H9 (cell line): ENCODE measurements at regions not wholly inside any gene's neighbourhood (a gene's known extent, or its start where the extent isn't known, plus 50 kb on each side); places are given as distances from the start of the nearest gene placed in this dataset.

Source experiments
- DNase-seq: peaks from one replicate; pipeline ENCODE4 v3.0.0-alpha.2; 2017
- H2AFZ ChIP-seq: one replicate; pipeline ENCODE4 v1.6.1; 2013; ENCODE audit warnings: mild to moderate bottlenecking, low read length, control low read depth, moderate library complexity
- H2AK5ac ChIP-seq: 2 replicates; pipeline ENCODE4 v1.6.1; 2013; ENCODE audit warnings: low read length, control low read depth, mixed read lengths; ENCODE audit not compliant: insufficient read length
- H2BK120ac ChIP-seq: one replicate; pipeline ENCODE4 v1.6.1; 2013; ENCODE audit warnings: low read depth, mild to moderate bottlenecking, low read length, control low read depth, inconsistent platforms; ENCODE audit not compliant: poor library complexity, severe bottlenecking
- H2BK12ac ChIP-seq: 2 replicates; pipeline ENCODE4 v1.6.1; 2013; ENCODE audit warnings: low read length, control low read depth, mixed read lengths, low read depth; ENCODE audit not compliant: insufficient read length
- H2BK15ac ChIP-seq: 2 replicates; pipeline ENCODE4 v1.6.1; 2013; ENCODE audit warnings: low read depth, low read length, control low read depth
- H2BK20ac ChIP-seq: one replicate; pipeline ENCODE4 v1.6.1; 2013; ENCODE audit warnings: low read depth, mild to moderate bottlenecking, low read length, control low read depth, inconsistent platforms; ENCODE audit not compliant: poor library complexity, severe bottlenecking
- H2BK5ac ChIP-seq: 2 replicates; pipeline ENCODE4 v1.6.1; 2013; ENCODE audit warnings: low read length, control low read depth, mixed read lengths; ENCODE audit not compliant: insufficient read length
- H3K14ac ChIP-seq: 2 replicates; pipeline ENCODE4 v1.6.1; 2013; ENCODE audit warnings: low read length, control low read depth; ENCODE audit not compliant: insufficient read depth
- H3K18ac ChIP-seq: 2 replicates; pipeline ENCODE4 v1.6.1; 2013; ENCODE audit warnings: low read depth, mild to moderate bottlenecking, mixed read lengths, low read length, control low read depth; ENCODE audit not compliant: insufficient read length
- H3K23ac ChIP-seq: 2 replicates; pipeline ENCODE4 v1.6.1; 2013; ENCODE audit warnings: low read length, control low read depth, mixed read lengths, low read depth; ENCODE audit not compliant: insufficient read length
- H3K23me2 ChIP-seq: 2 replicates; pipeline ENCODE4 v1.6.1; 2013; ENCODE audit warnings: low read depth, mild to moderate bottlenecking, mixed read lengths, low read length, control low read depth; ENCODE audit not compliant: insufficient read length, poor library complexity, severe bottlenecking
- H3K27ac ChIP-seq: 2 replicates; pipeline ENCODE4 v1.5.1; 2013; ENCODE audit warnings: low read length, control low read depth, mixed read lengths, low read depth; ENCODE audit not compliant: insufficient read length
- H3K27me3 ChIP-seq: 2 replicates; pipeline ENCODE4 v1.6.1; 2013; ENCODE audit warnings: low read length, control low read depth, inconsistent platforms; ENCODE audit not compliant: insufficient read depth
- H3K4ac ChIP-seq: 2 replicates; pipeline ENCODE4 v1.6.1; 2013; ENCODE audit warnings: low read depth, mild to moderate bottlenecking, control low read depth, inconsistent platforms, low read length, moderate library complexity
- H3K4me1 ChIP-seq: 2 replicates; pipeline ENCODE4 v1.6.1; 2013; ENCODE audit warnings: low read length, control low read depth, inconsistent platforms; ENCODE audit not compliant: insufficient read depth
- H3K4me2 ChIP-seq: 2 replicates; pipeline ENCODE4 v1.6.1; 2013; ENCODE audit warnings: low read length, control low read depth, mixed read lengths; ENCODE audit not compliant: insufficient read length, insufficient read depth
- H3K56ac ChIP-seq: 2 replicates; pipeline ENCODE4 v1.6.1; 2013; ENCODE audit warnings: low read depth, mild to moderate bottlenecking, mixed read lengths, low read length, control low read depth; ENCODE audit not compliant: insufficient read length
- H3K79me1 ChIP-seq: 2 replicates; pipeline ENCODE4 v1.6.1; 2013; ENCODE audit warnings: low read depth, mild to moderate bottlenecking, moderate library complexity, low read length, control low read depth, inconsistent platforms; ENCODE audit not compliant: insufficient read depth, poor library complexity, severe bottlenecking
- H3K79me2 ChIP-seq: 2 replicates; pipeline ENCODE4 v1.6.1; 2013; ENCODE audit warnings: low read length, control low read depth, inconsistent platforms; ENCODE audit not compliant: insufficient read depth
- H3K9ac ChIP-seq: 2 replicates; pipeline ENCODE4 v1.6.1; 2013; ENCODE audit warnings: low read length, control low read depth, mixed read lengths; ENCODE audit not compliant: insufficient read length; ENCODE audit errors: extremely low read depth
- H3K9me3 ChIP-seq: one replicate; pipeline ENCODE4 v1.6.1; 2013; ENCODE audit warnings: low read depth, low read length, inconsistent platforms; ENCODE audit not compliant: control insufficient read depth
- H3T11ph ChIP-seq: one replicate; pipeline ENCODE4 v1.6.1; 2013; ENCODE audit warnings: mild to moderate bottlenecking, low read length, control low read depth, inconsistent platforms
- H4K20me1 ChIP-seq: one replicate; pipeline ENCODE4 v1.6.1; 2013; ENCODE audit not compliant: control insufficient read depth, insufficient read length, insufficient read depth
- H4K5ac ChIP-seq: 2 replicates; pipeline ENCODE4 v1.6.1; 2013; ENCODE audit warnings: low read depth, mild to moderate bottlenecking, mixed read lengths, low read length, control low read depth; ENCODE audit not compliant: insufficient read length
- H4K8ac ChIP-seq: replicated peaks from 2 replicates; pipeline ENCODE4 v1.6.1; 2013; ENCODE audit warnings: low read length, control low read depth, mixed read lengths, low read depth; ENCODE audit not compliant: insufficient read length
- H4K91ac ChIP-seq: 2 replicates; pipeline ENCODE4 v1.6.1; 2013; ENCODE audit warnings: low read depth, mild to moderate bottlenecking, moderate library complexity, mixed read lengths, low read length, control low read depth; ENCODE audit not compliant: insufficient read length
- H3K27ac Mint-ChIP-seq, 3 experiments: 2 replicates in 2 of 3; 3 replicates in 1 of 3; pipeline ENCODE4 v1.8.0; 2020 to 2021; ENCODE audit warnings: mixed read lengths in 3 of 3, mild to moderate bottlenecking in 1 of 3, moderate library complexity in 1 of 3
- H3K27me3 Mint-ChIP-seq: 2 replicates; pipeline ENCODE4 v1.8.0; 2021; ENCODE audit warnings: low read depth, mild to moderate bottlenecking, moderate library complexity, mixed read lengths
- H3K36me3 Mint-ChIP-seq, 3 experiments: 2 replicates in 2 of 3; 3 replicates in 1 of 3; pipeline ENCODE4 v1.8.0; 2020 to 2021; ENCODE audit warnings: low read depth in 3 of 3, mixed read lengths in 3 of 3; ENCODE audit not compliant: insufficient read depth in 1 of 3
- H3K4me1 Mint-ChIP-seq, 2 experiments: 2 replicates each; pipeline ENCODE4 v1.8.0; 2020; ENCODE audit warnings: mixed read lengths in 2 of 2
- H3K4me3 Mint-ChIP-seq, 2 experiments: 2 replicates in 1 of 2; 3 replicates in 1 of 2; pipeline ENCODE4 v1.8.0; 2020 to 2021; ENCODE audit warnings: mild to moderate bottlenecking in 2 of 2, mixed read lengths in 2 of 2, moderate library complexity in 1 of 2
- H3K9me3 Mint-ChIP-seq, 2 experiments: 2 replicates in 1 of 2; 3 replicates in 1 of 2; pipeline ENCODE4 v1.8.0; 2020; ENCODE audit warnings: mild to moderate bottlenecking in 2 of 2, mixed read lengths in 2 of 2, moderate library complexity in 1 of 2
- CTCF ChIP-seq: fragments of 200-600 bp; sonication (generic); conservative IDR thresholded peaks from 3 replicates; pipeline ENCODE4 v1.8.0; 2021; ENCODE audit warnings: antibody characterized with exemption, mild to moderate bottlenecking
- WGBS: extraction: QIAGEN DNeasy Blood & Tissue Kit; methylation state at CpG from one replicate; pipeline ENCODE4 v1.1.7; 2013; ENCODE audit warnings: missing lambda C conversion rate, low lambda C conversion rate, mixed read lengths; ENCODE audit not compliant: insufficient read length; ENCODE audit errors: extremely low coverage; 5-methylcytosine and 5-hydroxymethylcytosine counted together

- WGBS = no CpG with 5 or more reads among the region's 4 CpGs
- H3K9me3 Mint-ChIP-seq = peaks cover 0 to 2% of the 10 kb centered on the region in 2 experiments; a peak in 2 of 5 replicates
- Histone ChIP-seq H3T11ph (no peak overlapping the region), H3K79me2 (no peaks in the 10 kb centered on the region), H4K91ac (no peak overlapping the region), H3K23me2 (no peaks in the 10 kb centered on the region), H3K56ac (no peak overlapping the region), H3K4me1 (no peaks in the 10 kb centered on the region), H3K79me1 (no peaks in the 10 kb centered on the region), H3K9ac (no peak overlapping the region), H3K18ac (no peak overlapping the region), H2BK20ac (no peak overlapping the region), H4K8ac (no peak overlapping the region), H4K20me1 (no peaks in the 10 kb centered on the region), H4K5ac (no peak overlapping the region), H2BK15ac (no peak overlapping the region), H3K23ac (no peak overlapping the region), H2BK12ac (no peak overlapping the region), H2BK5ac (no peak overlapping the region), H3K9me3 (no peaks in the 10 kb centered on the region), H2AFZ (no peak overlapping the region), H2BK120ac (no peak overlapping the region), H3K4ac (no peak overlapping the region), H3K4me2 (no peak overlapping the region), H2AK5ac (no peak overlapping the region), H3K14ac (no peak overlapping the region), H3K27me3 (no peaks in the 10 kb centered on the region), H3K27ac (no peak overlapping the region)
- no peak overlapping the region for H3K4me3 Mint-ChIP-seq
- no peaks in the 10 kb centered on the region; a peak in 1 of 7 replicates for H3K36me3 Mint-ChIP-seq
- DNase-seq = no peak
- no peak for TF ChIP-seq CTCF
- H3K27me3 Mint-ChIP-seq = no peaks in the 10 kb centered on the region
- no peak overlapping the region for H3K27ac Mint-ChIP-seq
- H3K4me1 Mint-ChIP-seq = peaks cover 0 to 6% of the 10 kb centered on the region in 2 experiments; a peak in 2 of 4 replicates
Observed at GRCh38 chr2:4866198-4866597, 826.0 kb upstream of the SOX11 start.
